Glomerular visceral epithelial cell (primary cell): ENCODE measurements at regions not wholly inside any gene's neighbourhood (a gene's known extent, or its start where the extent isn't known, plus 50 kb on each side); places are given as distances from the start of the nearest gene placed in this dataset.
"Not testable (repeated sequence)": the region's sequence is repeated elsewhere in the genome, so short reads cannot be mapped to it uniquely, and the experiment has no call there.

Source experiments
- DNase-seq: peaks from one replicate; pipeline ENCODE4 v3.0.0-alpha.2; 2016; ENCODE audit errors: extremely low spot score

- DNase-seq, result no peak
These were observed 181.0 kb upstream of the GHR start for GRCh38 chr5:42242210-42242609.

GRCh38 chr5:42242881-42243485 lies 180.3 kb upstream of the GHR start:
- no peak for DNase-seq

GRCh38 chr5:42252306-42252705 lies 170.9 kb upstream of the GHR start:
- DNase-seq, result no peak

- not testable (repeated sequence) for DNase-seq
These were observed 163.3 kb upstream of the GHR start for GRCh38 chr5:42259914-42260313.

GRCh38 chr5:42267091-42267490 lies 156.1 kb upstream of the GHR start:
- DNase-seq, result no peak

GRCh38 chr5:42268170-42268569 lies 155.1 kb upstream of the GHR start:
- not testable (repeated sequence) for DNase-seq

GRCh38 chr5:42268630-42269029 lies 154.6 kb upstream of the GHR start:
- peak; percentile 13 for DNase-seq

- no peak for DNase-seq
These were observed 152.5 kb upstream of the GHR start for GRCh38 chr5:42270771-42271170.

- DNase-seq, result no peak
These were observed 148.3 kb upstream of the GHR start for GRCh38 chr5:42274913-42275312.

GRCh38 chr5:42277293-42277692 lies 145.9 kb upstream of the GHR start:
- no peak for DNase-seq

GRCh38 chr5:42284584-42284983 lies 138.7 kb upstream of the GHR start:
- DNase-seq, result no peak

- DNase-seq, result no peak
These were observed 138.0 kb upstream of the GHR start for GRCh38 chr5:42285230-42285629.

GRCh38 chr5:42300496-42300895 lies 122.7 kb upstream of the GHR start:
- DNase-seq, result no peak

GRCh38 chr5:42301349-42301748 lies 121.9 kb upstream of the GHR start:
- no peak for DNase-seq

GRCh38 chr5:42302186-42302585 lies 121.1 kb upstream of the GHR start:
- DNase-seq, result no peak

GRCh38 chr5:42306287-42306686 lies 117.0 kb upstream of the GHR start:
- DNase-seq, result no peak

- DNase-seq, result no peak
These were observed 113.4 kb upstream of the GHR start for GRCh38 chr5:42309865-42310264.

- DNase-seq, result no peak
These were observed 108.0 kb upstream of the GHR start for GRCh38 chr5:42315214-42315613.

- DNase-seq, result no peak
These were observed 105.7 kb upstream of the GHR start for GRCh38 chr5:42317575-42317974.

GRCh38 chr5:42319546-42319945 lies 103.7 kb upstream of the GHR start:
- DNase-seq, result not testable (repeated sequence)

GRCh38 chr5:42321785-42322184 lies 101.5 kb upstream of the GHR start:
- no peak for DNase-seq

GRCh38 chr5:42337143-42337542 lies 86.1 kb upstream of the GHR start:
- DNase-seq, result no peak

GRCh38 chr5:42337607-42338006 lies 85.6 kb upstream of the GHR start:
- no peak for DNase-seq

GRCh38 chr5:42338136-42338535 lies 85.1 kb upstream of the GHR start:
- no peak for DNase-seq
